NCI-H1930 (cell line): ENCODE measurements at regions not wholly inside any gene's neighbourhood (a gene's known extent, or its start where the extent isn't known, plus 50 kb on each side); places are given as distances from the start of the nearest gene placed in this dataset.
"Not testable (repeated sequence)": the region's sequence is repeated elsewhere in the genome, so short reads cannot be mapped to it uniquely, and the experiment has no call there.

ENCODE experiments used
- DNase-seq, 2 experiments: peaks; one replicate each; lab custom pipeline; 2025; lab: John Stamatoyannopoulos, UW

- no peak for DNase-seq
These were observed 138.6 kb downstream of the CEBPB start for GRCh38 chr20:50328996-50329898.

- DNase-seq, result no peak
These were observed 139.4 kb downstream of the CEBPB start for GRCh38 chr20:50329981-50330503.

- DNase-seq, result no peak
These were observed 140.1 kb downstream of the CEBPB start for GRCh38 chr20:50330504-50331313.

GRCh38 chr20:50331469-50332363 lies 141.1 kb downstream of the CEBPB start:
- no peak for DNase-seq

GRCh38 chr20:50332491-50332980 lies 141.9 kb downstream of the CEBPB start:
- no peak for DNase-seq

- no peak for DNase-seq
These were observed 142.6 kb downstream of the CEBPB start for GRCh38 chr20:50333131-50333670.

GRCh38 chr20:50333812-50334211 lies 143.2 kb downstream of the CEBPB start:
- DNase-seq, result no peak

GRCh38 chr20:50334512-50334911 lies 143.9 kb downstream of the CEBPB start:
- DNase-seq, result not testable (repeated sequence)

- DNase-seq, result peak; percentile 26 to 61
These were observed 144.5 kb downstream of the CEBPB start for GRCh38 chr20:50335105-50335504.

GRCh38 chr20:50335866-50336265 lies 145.2 kb downstream of the CEBPB start:
- no peak for DNase-seq

- no peak for DNase-seq
These were observed 146.0 kb downstream of the CEBPB start for GRCh38 chr20:50336661-50337060.

GRCh38 chr20:50337521-50338466 lies 147.2 kb downstream of the CEBPB start:
- no peak for DNase-seq

GRCh38 chr20:50338479-50339391 lies 148.1 kb downstream of the CEBPB start:
- DNase-seq, result no peak

GRCh38 chr20:50339466-50339901 lies 148.9 kb downstream of the CEBPB start:
- no peak for DNase-seq

- DNase-seq, result no peak
These were observed 149.9 kb downstream of the CEBPB start for GRCh38 chr20:50340541-50340940.

GRCh38 chr20:50341050-50341449 lies 150.4 kb downstream of the CEBPB start:
- DNase-seq, result no peak

GRCh38 chr20:50341880-50342637 lies 151.4 kb downstream of the CEBPB start:
- DNase-seq, result no peak

GRCh38 chr20:50342638-50343102 lies 152.0 kb downstream of the CEBPB start:
- DNase-seq, result no peak
